Chondrocyte (in vitro differentiated cells): ENCODE measurements at regions not wholly inside any gene's neighbourhood (a gene's known extent, or its start where the extent isn't known, plus 50 kb on each side); places are given as distances from the start of the nearest gene placed in this dataset.

Experiments used
- DNase-seq: peaks from one replicate; pipeline ENCODE4 v3.0.0; 2021; ENCODE audit warnings: mixed read lengths, low spot score
- H3K27ac Mint-ChIP-seq: one replicate; pipeline ENCODE4 v1.8.0; 2021; ENCODE audit warnings: mild to moderate bottlenecking, moderate library complexity, mixed read lengths; ENCODE audit not compliant: unreplicated experiment
- H3K27me3 Mint-ChIP-seq: 2 replicates; pipeline ENCODE4 v1.8.0; 2021; ENCODE audit warnings: low read depth, mixed read lengths
- H3K36me3 Mint-ChIP-seq: 2 replicates; pipeline ENCODE4 v1.8.0; 2021; ENCODE audit warnings: low read depth, mixed read lengths
- H3K4me1 Mint-ChIP-seq: 2 replicates; pipeline ENCODE4 v1.8.0; 2021; ENCODE audit warnings: low read depth, mild to moderate bottlenecking, mixed read lengths
- H3K4me3 Mint-ChIP-seq: one replicate; pipeline ENCODE4 v1.8.0; 2021; ENCODE audit warnings: mild to moderate bottlenecking, moderate library complexity, mixed read lengths; ENCODE audit not compliant: unreplicated experiment
- H3K9me3 Mint-ChIP-seq: 2 replicates; pipeline ENCODE4 v1.8.0; 2021; ENCODE audit warnings: low read depth, mixed read lengths
- CTCF ChIP-seq: fragments of 200-600 bp; sonication (generic); IDR thresholded peaks from 2 replicates; pipeline ENCODE4 v1.5.0; 2021; ENCODE audit warnings: antibody characterized with exemption, mild to moderate bottlenecking, moderate library complexity

GRCh38 chr12:58458102-58458501 is 462.2 kb downstream of the LRIG3 start:
- Mint-ChIP-seq H3K27me3 (no peaks in the 10 kb centered on the region), H3K4me1 (peaks cover 35% of the 10 kb centered on the region), H3K36me3 (no peaks in the 10 kb centered on the region), H3K27ac (no peak overlapping the region), H3K4me3 (no peak overlapping the region), H3K9me3 (no peaks in the 10 kb centered on the region)
- no peak for TF ChIP-seq CTCF
- no peak for DNase-seq

- Mint-ChIP-seq H3K27ac (no peak overlapping the region), H3K36me3 (no peaks in the 10 kb centered on the region), H3K9me3 (no peaks in the 10 kb centered on the region), H3K27me3 (no peaks in the 10 kb centered on the region), H3K4me3 (no peak overlapping the region), H3K4me1 (peaks cover 31% of the 10 kb centered on the region)
- no peak for DNase-seq
- peak; percentile 9 for TF ChIP-seq CTCF
Measured at GRCh38 chr12:58459191-58459590, 461.1 kb downstream of the LRIG3 start.

GRCh38 chr12:58463051-58463450 is 457.3 kb downstream of the LRIG3 start:
- Mint-ChIP-seq H3K4me1 (peaks cover 20% of the 10 kb centered on the region), H3K36me3 (peaks cover 4% of the 10 kb centered on the region), H3K9me3 (peaks cover 10% of the 10 kb centered on the region), H3K27me3 (no peaks in the 10 kb centered on the region), H3K4me3 (no peak overlapping the region), H3K27ac (no peak overlapping the region)
- no peak for DNase-seq
- TF ChIP-seq CTCF: no peak

- H3K4me1 Mint-ChIP-seq: peaks cover 5% of the 10 kb centered on the region
- no peaks in the 10 kb centered on the region for H3K27me3 Mint-ChIP-seq
- no peak overlapping the region for H3K27ac Mint-ChIP-seq
- no peak for TF ChIP-seq CTCF
- H3K9me3 Mint-ChIP-seq: peaks cover 14% of the 10 kb centered on the region
- no peak for DNase-seq
- H3K36me3 Mint-ChIP-seq: peaks cover 5% of the 10 kb centered on the region
- no peak overlapping the region for H3K4me3 Mint-ChIP-seq
Measured at GRCh38 chr12:58465418-58465817, 454.9 kb downstream of the LRIG3 start.

GRCh38 chr12:58470266-58471010 is 449.9 kb downstream of the LRIG3 start:
- DNase-seq: no peak
- TF ChIP-seq CTCF: no peak
- peaks cover 24% of the 10 kb centered on the region for H3K9me3 Mint-ChIP-seq
- H3K27ac Mint-ChIP-seq: no peak overlapping the region
- no peaks in the 10 kb centered on the region for H3K4me1 Mint-ChIP-seq
- H3K4me3 Mint-ChIP-seq: no peak overlapping the region
- peaks cover 7% of the 10 kb centered on the region for H3K36me3 Mint-ChIP-seq
- H3K27me3 Mint-ChIP-seq: no peaks in the 10 kb centered on the region
